Mammary epithelial cell (primary cell): ENCODE measurements at regions not wholly inside any gene's neighbourhood (a gene's known extent, or its start where the extent isn't known, plus 50 kb on each side); places are given as distances from the start of the nearest gene placed in this dataset.

Experiments
- CTCF ChIP-seq, 2 donors: IDR thresholded peaks in 1 of 2; conservative IDR thresholded peaks in 1 of 2; 2 replicates each; pipeline ENCODE4 v1.5.1; 2011 to 2012; ENCODE audit warnings: inconsistent platforms in 2 of 2, low read length in 2 of 2, mild to moderate bottlenecking in 2 of 2, control low read depth in 1 of 2, low read depth in 1 of 2; ENCODE audit not compliant: insufficient read depth in 1 of 2; ENCODE audit errors: extremely low read depth in 1 of 2
- EZH2 ChIP-seq: IDR thresholded peaks from 2 replicates; pipeline ENCODE4 v1.6.1; 2012; ENCODE audit warnings: low read length, inconsistent platforms, borderline replicate concordance

GRCh38 chr9:87180841-87181240 lies 233.5 kb upstream of the GAS1 start:
- no peak for TF ChIP-seq CTCF (conservative IDR thresholded peaks at IDR 0.05 in 1 of 2, IDR thresholded peaks at IDR 0.05 in 1 of 2; ENCODE audit: extremely low read depth in 1 of 2, insufficient read depth in 1 of 2, low read depth in 1 of 2, low read length in 2 of 2)
- no peak for TF ChIP-seq EZH2
